HG02642 (cell line): ENCODE measurements at regions not wholly inside any gene's neighbourhood (a gene's known extent, or its start where the extent isn't known, plus 50 kb on each side); places are given as distances from the start of the nearest gene placed in this dataset.

Experiments used
- ATAC-seq: cut with Tn5 transposase; IDR thresholded peaks from one replicate; pipeline ENCODE4 v1.9.1; 2021; ENCODE audit warnings: mild to moderate bottlenecking; ENCODE audit not compliant: unreplicated experiment, poor library complexity

DNA sequence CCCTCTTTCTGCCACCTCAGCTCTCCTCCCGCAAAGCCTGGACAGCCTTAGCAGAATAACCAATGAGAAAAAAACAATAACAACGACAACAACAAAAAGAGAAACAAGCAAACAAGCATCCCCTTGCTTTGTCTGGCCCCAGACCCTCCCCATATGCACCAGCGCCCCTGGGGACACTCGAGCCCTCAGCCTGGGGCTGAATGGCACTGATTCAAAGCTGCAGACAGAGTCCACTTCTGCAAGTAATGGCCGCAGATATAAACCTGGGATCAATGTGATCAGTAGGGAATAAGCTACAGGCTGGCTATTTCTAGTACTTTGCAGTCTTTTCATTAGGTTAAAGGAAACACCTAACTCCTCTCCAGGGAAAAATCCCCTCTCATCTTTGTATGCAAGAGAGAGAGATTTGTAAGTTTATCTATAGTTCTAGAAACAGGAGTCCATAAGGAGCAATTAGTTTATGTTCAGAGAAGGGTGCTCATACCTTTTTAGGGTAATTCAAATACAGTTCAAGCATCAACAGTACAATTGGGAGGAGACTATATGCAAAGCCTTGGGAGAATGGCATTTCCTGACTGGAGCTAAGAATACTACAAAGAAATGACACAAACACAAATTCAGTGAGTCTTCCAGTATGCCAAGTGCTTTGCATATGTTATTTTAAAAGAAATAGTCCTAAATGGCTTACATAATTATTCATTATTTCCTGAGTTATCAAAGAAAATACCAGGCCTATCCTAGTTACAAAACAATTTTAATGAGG, 122.3 kb upstream of the DDX18 start:
- ATAC-seq: no peak

DNA sequence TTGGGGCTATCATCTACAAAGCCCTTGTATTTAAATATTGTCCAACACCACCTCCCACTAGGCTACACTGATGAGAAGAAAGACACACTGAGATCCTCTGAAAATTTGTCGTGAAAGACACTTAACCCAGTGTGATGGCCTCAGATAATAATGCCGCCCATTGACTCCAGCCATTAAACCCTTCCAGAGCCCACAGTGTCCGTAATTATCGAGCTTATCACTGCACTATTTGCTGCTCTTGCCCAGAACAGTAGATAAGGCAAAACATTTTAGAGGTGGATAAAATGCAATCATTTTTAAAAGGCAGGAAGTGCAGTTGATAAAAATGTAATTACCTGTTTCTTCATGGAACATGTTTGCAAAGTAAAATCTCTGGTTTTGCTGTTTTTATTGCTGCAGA, 121.3 kb upstream of the DDX18 start:
- ATAC-seq: no peak

DNA sequence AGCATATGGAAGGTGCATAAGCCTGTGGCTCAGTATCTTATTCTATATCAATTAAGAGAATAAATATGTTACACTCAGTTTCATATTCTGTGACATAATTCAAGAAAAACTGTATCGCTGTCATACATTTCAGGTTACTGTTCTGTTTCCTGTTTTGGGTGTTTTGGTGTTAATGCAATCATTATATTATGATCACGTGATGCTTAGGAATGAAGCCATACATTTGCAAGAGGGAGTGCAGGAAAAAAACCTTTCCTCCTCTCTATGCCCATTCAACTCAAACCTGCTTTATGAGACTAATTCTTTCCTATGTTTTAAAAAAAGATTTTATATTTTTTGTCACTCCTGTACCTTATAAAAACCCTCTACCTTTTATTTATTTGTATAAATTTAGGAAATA, 120.8 kb upstream of the DDX18 start:
- no peak for ATAC-seq

DNA sequence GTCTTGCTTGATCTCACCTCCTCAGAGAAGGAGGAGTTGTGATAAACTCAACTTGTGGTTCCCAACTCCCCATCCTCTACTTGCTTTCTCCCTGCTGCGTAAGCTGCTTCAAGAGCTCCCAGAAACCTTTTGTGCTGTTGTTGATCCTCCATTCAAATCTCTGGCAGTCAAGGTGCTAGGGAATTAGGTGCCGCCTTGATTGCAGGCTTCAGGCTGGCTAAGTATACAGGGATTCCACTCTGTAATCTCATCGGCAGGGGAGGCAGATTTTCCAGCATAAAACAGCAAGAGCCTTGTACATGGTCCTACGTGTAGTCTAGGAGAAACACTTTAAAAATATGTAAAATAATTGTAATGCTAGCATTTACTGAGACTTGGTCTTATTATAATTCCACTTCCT, 116.2 kb upstream of the DDX18 start:
- ATAC-seq: no peak

DNA sequence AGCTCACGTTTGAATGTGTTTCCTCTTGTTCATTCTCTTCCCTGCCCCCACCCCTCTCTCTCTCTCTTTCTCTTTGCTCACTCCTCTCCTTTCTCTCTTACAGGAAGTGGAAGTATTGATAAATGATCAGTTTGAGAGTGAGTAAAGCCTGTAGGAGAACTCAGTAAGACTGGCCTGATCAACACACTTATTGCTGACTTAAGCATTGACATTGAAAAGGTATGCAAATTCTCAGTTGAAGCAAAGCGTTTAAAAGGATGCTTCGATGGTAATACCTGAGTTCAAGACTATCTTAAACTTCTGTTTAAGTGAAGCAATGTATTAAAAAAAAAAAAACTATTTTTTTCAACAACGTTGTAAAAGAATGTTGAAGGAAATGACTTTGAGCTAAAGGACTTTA, 115.7 kb upstream of the DDX18 start:
- no peak for ATAC-seq

DNA sequence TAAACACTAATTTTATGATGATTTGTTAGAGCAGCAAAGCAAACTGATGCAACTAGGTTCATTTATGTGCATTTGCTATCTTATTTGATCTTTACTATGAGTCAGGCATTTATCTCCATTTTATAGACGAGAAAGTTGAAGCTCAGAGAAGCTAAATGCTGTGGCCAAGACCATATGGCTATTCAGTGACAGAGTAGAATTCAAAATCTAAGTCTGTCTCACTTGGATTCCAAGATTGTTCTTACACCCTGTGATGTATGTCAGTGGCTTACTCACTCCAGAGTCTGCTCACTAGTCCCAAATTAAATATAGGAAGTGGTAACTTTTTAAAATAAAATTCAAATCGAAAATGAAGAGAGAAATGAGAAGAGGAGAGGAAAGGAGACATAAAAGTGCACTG, 114.0 kb upstream of the DDX18 start:
- ATAC-seq: no peak

DNA sequence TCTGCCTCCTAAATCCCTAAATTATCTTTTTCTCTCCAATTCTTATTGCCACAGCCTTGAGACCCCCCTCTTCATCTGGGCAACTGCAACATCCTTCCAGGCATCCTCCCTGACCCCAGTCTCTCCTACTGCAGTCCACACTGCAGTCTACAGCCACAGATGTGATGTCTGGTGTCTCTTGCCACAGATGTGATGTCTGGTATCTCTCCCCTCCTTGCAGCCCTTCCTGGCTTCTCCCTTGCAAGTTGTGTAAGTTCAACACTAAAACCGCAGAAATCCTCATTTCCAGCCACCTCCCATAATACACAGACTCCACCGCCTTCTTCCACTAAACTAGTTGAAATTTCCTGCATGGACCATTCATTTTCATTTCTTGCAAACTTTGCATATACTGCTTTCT, 113.1 kb upstream of the DDX18 start:
- no peak for ATAC-seq

DNA sequence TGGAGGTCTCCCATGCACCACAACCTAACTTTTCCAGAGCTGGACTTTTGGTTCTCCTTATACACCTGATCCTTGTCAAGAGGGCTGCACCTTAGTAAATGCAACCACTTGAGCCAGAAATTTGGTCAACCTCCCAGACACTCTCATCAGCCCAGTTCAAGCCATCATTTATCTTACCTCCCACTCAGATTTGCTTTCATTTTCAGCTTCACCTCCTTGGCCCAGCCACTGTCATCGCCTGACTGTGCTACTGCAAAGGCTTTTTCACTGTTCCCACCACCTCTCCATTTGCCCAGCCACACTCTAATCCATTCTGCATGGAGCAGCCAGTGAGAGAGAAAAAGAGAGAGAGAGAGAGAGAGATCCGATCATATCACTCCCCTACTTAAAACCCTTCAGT, 112.4 kb upstream of the DDX18 start:
- no peak for ATAC-seq

DNA sequence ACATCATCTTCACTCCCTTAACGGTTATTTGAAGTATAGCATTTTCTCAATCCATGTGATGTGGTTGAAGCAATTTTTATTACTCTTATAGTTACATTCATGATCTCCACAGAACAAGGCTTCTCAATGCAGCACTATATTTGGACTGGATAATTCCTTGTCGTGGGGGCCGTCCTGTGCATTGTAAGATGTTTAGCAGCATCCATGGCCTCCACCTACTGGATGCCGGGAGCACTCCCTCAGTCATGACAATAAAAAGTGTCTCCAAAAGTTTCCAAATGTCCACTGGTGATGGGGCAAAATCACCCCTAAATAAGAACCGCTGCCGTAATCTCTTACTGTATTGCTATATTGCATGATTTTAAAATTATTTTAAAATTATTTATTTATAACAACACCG, 110.6 kb upstream of the DDX18 start:
- no peak for ATAC-seq

DNA sequence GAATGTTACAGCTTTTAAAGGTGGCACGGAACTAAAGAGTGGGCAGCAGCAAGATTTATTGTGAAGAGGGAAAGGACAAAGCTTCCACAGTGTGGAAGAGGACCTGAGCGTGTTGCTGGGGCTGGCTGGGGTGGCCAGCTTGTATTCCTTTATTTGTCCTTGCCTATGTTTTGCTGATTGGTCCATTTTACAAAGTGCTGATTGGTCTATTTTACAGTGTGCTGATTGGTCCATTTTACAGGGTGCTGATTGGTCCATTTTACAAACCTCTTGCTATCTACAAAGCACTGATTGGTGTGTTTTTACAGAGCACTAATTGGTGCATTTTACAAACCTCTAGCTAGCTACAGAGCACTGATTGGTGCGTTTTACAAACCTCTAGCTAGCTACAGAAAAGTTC, 109.7 kb upstream of the DDX18 start:
- ATAC-seq: no peak

DNA sequence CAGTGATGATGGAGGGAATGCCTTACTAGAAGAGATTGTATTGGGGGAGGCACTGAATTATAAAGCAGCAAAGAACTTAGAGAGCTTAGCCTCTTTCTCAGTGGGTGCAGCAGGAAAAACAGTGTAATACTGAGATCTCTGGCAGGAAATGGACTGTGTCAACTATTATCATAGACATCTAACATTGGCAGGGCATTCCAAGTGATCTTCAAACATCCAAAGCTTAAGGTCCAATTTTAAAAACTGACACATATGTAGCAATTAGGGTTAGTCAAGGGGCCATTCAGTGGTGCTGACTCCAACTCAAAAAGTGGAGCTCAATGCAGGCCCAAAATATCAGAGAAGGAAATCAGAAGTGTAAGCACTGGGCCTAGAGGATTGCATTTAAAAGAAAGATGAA, 106.6 kb upstream of the DDX18 start:
- ATAC-seq: no peak

DNA sequence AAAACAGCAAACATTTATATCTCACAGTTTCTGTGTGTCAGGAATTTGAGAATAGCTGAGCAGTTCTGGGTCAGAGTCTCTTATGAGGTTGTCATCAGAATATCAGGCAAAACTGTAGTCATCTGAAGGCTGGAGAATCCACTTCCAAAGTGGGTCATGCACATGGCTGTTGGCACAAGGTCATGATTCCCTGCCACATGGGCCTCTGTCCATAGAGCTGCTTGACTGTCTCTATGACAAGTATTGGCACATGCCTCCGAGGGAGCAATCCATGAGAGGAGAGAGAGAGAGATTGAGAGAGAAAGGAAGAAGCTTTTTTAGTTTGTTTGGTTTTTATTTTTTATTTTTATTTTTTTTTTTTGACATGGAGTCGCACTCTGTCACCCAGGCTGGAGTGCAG, 101.8 kb upstream of the DDX18 start:
- ATAC-seq: no peak

DNA sequence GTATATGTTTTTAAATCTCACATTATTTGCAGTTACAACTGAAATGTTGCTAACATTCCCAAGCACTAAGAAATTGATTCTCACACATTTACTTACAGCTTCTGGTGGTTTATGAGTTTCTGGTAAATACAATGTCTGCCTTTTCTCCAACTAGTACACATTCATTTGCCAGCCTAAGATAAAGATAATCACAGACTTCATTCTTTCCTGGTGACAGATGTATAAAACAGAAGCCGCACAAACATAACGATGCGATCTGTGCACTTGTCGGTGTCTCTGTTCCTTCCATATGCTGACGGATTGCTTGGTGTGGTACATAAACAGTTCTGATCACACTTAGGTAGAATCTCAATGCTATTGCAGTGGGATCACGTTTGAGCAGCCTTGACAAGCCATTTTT, 100.4 kb upstream of the DDX18 start:
- no peak for ATAC-seq

DNA sequence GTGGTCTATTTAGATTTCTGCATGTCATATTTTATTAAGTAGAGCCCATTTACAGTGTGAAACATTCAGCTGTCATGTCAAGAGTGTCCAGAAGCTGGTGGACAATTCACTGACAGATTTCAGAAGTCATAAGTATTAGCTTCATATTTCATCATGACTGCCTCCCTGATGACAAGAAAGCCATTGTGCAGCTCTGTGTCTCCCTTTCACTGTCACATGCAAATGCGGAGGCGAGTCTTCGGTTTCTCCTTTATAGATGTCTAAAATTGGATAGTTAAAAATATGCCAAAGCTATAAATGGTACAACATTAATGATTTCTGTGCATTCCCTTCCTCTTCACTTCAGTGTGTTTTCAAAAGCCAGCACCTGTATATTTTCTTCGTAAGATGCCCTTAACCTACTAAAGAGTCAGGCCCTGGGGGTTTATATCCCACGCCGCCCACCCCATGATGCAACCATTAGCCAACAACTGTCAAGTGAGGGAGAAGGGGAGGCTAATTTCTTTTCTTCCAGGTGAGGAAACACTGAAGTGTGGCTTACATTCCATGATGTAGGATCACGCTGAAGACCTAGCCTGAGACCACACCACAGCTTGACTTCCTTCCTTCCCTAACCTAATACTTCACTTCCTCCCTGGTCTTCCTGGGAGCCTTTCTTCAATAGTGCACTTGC, 99.6 kb upstream of the DDX18 start:
- ATAC-seq: no peak

DNA sequence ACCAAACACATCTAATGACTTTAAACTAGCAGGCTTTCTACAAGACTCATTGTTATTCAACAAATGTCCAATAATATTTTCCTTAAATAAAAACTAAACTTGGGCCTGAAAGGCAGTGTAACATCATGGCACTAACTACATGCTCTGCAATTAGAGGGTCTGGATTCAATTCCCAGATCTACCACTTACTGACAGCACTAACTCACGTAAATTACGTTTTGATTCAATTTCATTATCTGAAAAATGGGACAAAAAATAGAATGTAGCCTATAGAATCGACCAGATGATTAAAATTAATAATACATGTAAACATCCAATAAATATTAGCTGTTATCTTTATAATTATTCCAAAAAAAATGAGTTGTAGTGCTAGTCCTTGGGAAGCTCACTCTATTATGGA, 98.0 kb upstream of the DDX18 start:
- ATAC-seq: no peak

DNA sequence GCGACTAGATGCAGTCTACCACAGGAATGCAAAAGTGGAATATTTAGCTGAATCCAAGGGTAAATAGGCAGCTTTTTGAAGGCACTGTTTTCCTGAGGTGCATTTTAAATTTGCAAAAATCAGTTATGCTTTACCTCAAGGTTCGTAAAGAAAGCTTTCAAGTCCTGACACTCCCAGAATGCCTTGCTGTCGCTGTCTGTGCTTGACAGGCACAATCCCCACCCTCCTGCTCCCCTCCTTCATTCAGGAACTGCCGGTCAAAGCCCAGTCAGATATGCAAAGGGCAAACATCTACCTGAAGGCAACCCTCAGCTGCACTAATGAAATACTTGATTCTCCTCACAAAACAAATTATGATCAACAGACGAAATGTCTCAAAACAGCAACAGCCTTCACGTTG, 97.4 kb upstream of the DDX18 start:
- ATAC-seq: no peak

DNA sequence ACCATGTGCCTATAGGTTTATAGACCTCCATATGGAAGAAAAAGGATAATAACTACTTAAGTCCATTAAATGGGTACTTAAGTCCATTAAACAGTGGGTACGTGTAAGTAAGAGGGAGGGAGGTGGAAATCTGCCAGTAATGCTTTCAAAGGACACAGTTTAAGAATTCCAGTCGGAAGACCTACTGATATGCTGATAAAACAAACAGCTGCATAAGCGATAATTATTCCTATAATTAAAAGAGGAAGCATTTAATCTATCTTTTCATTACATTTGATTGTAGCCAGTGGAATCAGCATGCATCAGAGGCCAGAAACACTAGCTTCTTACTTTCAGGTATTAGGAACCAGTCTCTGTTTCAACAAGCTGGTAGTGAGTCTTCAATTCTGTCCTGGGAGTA, 96.4 kb upstream of the DDX18 start:
- no peak for ATAC-seq

DNA sequence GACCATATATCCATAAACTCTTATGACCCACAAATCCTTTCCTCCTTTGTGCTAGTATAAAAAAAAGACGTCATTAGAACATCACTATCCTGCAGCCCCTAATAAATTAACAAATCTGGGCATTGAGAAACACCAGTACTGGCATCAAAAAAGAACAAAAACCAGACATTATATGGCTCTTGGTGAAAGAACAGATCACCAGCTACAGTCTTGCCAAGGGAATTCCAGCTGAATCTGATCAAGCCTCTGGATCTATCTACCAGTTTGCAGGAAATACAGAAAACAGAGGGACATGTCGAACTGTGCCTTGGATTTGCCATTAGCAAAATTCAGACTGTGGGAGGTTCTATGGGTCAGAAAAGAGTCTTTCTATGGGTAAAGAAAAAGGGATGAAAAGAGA, 93.7 kb upstream of the DDX18 start:
- ATAC-seq: no peak

DNA sequence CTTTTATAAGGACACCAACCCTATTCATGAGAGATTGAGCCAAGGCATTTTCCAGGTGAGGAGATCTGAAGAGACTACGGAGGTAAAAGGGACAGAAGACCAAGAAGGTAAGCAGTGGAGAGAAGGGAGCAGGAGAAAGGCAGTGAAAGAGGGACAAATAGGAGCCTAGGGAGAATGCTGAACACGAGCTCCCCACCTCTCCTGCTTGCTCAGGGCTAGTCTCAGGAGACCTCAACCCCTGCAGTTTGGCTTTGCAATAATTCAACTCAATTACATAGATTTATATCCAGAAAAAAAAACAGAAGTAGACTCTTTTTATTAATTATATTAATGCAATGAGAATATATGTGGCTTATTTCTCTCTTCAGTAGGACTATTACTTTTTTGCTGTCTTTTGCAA, 91.0 kb upstream of the DDX18 start:
- no peak for ATAC-seq

DNA sequence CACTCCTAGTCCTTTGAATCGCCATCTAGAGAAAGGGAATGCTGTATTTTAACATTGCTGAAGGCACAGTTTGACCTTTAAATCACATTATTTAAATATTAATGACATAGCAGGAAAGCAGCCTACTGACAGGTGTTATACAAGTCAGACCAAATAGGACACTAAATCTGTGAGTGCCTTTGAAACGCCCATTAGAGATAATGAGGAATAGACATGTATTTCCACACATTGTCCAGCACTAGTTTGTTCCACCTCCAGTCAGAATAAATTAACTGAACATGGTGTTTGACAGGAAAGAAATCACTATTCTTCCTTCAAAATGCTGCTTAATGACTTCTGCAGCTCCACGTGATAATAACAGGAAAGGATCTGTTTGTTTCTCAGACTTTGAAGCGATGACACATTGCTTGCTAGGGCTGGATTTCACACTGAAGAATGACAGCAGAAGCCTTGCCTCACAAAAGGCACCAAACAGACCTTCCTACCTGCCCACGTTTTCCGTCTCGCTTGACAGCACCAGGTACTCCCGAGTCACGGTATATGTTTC, 90.5 kb upstream of the DDX18 start:
- no peak for ATAC-seq

DNA sequence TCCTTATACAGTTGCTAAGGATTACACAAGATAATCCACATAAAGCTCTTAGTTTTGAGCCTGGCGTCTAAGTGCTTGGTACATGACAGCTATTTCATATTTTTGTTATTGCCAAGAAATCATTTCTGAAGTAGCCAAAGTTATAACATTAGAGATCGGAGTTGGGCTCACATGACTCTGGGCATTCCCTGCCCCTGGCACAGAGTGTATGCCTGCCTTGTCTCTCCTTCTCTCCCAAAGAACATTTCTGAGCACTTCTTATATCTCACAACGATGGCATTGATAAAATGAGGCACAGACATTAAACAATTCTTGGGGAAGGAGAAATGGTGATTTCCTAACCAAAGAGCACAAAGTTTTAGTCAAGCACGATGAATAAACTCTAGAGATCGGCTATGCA, 87.7 kb upstream of the DDX18 start:
- ATAC-seq: no peak

DNA sequence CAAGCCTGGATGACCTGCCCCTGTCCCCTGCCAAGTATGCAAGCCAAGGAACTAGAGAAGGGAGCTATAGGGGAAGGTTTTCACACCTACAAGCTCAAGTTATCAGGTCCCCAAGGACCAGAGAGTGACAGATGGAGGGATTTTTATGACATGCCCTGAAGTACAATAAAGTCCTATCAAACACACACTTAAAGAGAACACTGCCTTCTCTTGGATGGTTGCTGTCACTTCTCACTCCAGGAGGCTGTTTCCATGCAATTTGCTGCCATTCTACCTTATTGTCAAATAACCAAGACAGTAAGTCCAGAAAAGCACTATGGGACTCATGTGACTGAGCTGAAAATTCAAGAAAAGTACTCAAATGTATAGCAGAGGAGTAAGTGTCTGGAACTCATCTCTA, 76.6 kb upstream of the DDX18 start:
- ATAC-seq: no peak
